ENCODE measurements at regions not wholly inside any gene's neighbourhood (a gene's known extent, or its start where the extent isn't known, plus 50 kb on each side); places are given as distances from the start of the nearest gene placed in this dataset.
A peak's percentile ranks its signal among the peaks of the same experiment; 100 is the strongest.

DNA sequence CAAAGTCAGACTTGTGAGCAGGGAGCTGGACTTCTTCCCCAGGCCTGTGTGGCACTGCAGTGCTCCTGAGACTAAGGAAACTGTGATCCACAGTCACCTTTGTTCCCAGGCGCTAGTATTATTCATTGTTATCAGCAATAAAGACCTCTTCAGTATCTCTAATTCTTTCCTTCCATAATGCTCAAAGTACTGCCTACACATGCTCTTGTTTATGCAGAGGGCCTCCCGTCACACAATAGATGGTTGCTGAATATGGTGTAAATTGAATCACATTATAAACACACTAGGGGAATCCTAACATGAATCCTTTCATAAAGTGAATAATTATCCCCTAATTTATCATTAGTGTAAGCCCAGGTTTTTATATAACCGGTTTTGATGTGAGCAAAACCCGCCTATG is 493.3 kb downstream of the BUD13 start:
- H3K9me3 ChIP-seq = no peaks in the 10 kb centered on the region
- peaks cover 0 to 15% (median 0%) of the 10 kb centered on the region in 4 donors for H3K4me1 ChIP-seq
- H3K4me3 ChIP-seq = no peak overlapping the region
- no peaks in the 10 kb centered on the region for H3K36me3 ChIP-seq
- DNase-seq = no peak
- H3K27me3 ChIP-seq = no peaks in the 10 kb centered on the region
- TF ChIP-seq POLR2A (IDR thresholded peaks at IDR 0.05) = no peak
- TF ChIP-seq, protein P1, sequence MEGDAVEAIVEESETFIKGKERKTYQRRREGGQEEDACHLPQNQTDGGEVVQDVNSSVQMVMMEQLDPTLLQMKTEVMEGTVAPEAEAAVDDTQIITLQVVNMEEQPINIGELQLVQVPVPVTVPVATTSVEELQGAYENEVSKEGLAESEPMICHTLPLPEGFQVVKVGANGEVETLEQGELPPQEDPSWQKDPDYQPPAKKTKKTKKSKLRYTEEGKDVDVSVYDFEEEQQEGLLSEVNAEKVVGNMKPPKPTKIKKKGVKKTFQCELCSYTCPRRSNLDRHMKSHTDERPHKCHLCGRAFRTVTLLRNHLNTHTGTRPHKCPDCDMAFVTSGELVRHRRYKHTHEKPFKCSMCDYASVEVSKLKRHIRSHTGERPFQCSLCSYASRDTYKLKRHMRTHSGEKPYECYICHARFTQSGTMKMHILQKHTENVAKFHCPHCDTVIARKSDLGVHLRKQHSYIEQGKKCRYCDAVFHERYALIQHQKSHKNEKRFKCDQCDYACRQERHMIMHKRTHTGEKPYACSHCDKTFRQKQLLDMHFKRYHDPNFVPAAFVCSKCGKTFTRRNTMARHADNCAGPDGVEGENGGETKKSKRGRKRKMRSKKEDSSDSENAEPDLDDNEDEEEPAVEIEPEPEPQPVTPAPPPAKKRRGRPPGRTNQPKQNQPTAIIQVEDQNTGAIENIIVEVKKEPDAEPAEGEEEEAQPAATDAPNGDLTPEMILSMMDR (IDR thresholded peaks at IDR 0.05) = peak in 1 of 6 experiments; percentile 12
- H3K27ac ChIP-seq = no peak overlapping the region

DNA sequence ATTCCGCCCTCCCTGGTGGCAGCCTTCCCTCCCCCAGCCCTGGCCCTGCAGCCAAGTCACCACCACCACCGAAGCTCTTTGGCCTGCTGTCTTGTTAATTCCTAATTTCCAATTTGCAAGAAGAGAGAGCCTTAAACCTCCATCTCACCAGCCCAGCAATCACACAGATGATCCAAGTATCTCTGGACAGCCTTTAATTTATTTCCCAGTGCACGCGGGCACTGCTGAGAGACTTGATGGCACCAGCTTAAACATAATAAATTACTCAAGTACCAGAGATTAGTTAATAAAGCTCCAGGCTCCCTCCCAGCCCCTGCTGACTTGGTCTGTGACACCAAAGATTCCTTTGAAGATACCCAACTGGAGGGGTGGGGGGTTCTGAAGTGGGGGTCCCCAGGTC is 494.7 kb downstream of the BUD13 start:
- no peaks in the 10 kb centered on the region for H3K36me3 ChIP-seq

DNA sequence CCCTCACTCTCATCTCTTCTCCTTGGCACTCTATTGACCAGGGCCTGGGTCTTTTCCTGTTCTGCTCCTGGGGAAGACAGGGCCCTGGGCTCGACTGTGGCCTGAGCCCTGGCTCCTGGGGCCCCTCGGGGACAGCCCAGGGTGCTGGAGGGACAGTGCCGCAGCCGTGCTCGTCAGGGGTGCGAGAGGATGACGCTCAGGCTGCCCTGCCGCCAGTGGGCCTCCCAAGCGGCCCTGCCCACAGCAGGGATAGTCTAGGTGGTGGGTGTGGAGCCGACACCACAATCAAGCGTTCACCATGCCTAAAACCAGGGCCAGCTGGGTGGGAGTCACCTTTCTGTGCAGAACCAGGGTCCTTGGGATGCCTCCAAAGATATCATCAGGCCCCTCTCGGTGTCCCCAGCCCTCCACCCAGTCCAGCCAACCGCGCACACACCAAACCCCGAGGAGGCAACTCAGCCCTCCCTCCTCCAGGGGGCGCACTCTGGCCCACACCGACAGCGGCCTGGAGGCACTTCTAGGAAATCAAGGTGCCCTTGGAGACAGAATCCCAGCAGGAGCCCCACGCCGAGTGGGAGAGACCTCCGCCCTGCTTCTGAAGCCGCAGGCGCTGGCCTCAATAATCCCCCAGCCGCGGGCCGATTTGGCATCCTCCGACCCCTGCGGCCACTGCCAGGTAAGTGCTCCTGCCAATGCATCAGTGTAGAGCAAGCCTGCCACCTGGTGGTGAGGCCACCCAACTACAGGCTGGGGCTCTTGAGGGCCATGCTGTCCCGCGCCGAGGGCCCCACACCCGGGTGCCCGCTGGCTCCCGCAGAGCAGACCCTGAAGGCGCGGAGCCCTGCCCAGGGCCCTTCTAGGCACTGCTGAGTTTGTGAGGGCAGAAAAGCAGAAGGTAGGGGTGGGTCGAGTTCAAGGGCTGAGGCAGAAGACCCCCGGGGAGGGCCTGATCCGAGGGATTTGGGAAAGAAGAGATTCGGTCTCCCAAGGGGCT is 496.4 kb downstream of the BUD13 start:
- Histone ChIP-seq H3K9me3 (no peaks in the 10 kb centered on the region), H3K27me3 (no peaks in the 10 kb centered on the region), H3K4me3 (peak overlapping the region in 2 of 4 donors; percentile 18 to 48), H3K36me3 (no peaks in the 10 kb centered on the region), H3K4me1 (peaks cover 0 to 15% (median 0%) of the 10 kb centered on the region in 4 donors), H3K27ac (no peak overlapping the region)
- TF ChIP-seq, protein P1 (IDR thresholded peaks at IDR 0.05) = peak; percentile 68 to 95 (median 80)
- TF ChIP-seq POLR2A (IDR thresholded peaks at IDR 0.05) = no peak
- peak; percentile 50 to 89 (median 78) for DNase-seq

More for the DNA sequence above, 494.7 kb downstream of the BUD13 start:
- Histone ChIP-seq H3K27me3 (no peaks in the 10 kb centered on the region), H3K4me3 (no peak overlapping the region), H3K27ac (no peak overlapping the region), H3K9me3 (no peaks in the 10 kb centered on the region), H3K4me1 (peaks cover 0 to 15% (median 0%) of the 10 kb centered on the region in 4 donors)
- no peak for TF ChIP-seq POLR2A (IDR thresholded peaks at IDR 0.05)
- TF ChIP-seq, protein P1 (IDR thresholded peaks at IDR 0.05) = no peak
- DNase-seq = no peak

DNA sequence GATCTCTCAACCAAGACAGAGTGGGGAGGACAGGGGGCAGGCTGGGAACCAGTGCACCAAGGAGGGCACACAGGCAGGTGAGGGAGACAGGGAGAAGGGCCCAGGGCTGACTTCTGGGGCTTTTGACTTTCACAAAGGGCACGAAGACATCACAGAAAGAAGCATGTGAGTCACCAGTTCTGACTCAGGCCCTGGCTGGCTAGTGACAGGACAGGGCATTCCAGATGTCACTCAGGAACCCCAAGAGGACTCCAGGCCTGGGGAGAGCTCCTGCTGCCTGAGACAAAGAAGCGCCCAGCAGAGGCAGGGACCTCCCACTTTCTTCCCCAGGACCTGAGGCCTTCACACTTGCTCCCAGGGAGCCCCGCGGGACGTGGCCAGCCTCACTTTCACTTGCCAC is 497.2 kb downstream of the BUD13 start:
- peaks cover 0 to 15% (median 0%) of the 10 kb centered on the region in 4 donors for H3K4me1 ChIP-seq
- no peaks in the 10 kb centered on the region for H3K27me3 ChIP-seq
- no peak for DNase-seq
- no peak overlapping the region for H3K27ac ChIP-seq
- no peak overlapping the region for H3K4me3 ChIP-seq
- H3K9me3 ChIP-seq = no peaks in the 10 kb centered on the region
- TF ChIP-seq, protein P1 (IDR thresholded peaks at IDR 0.05) = no peak
- no peak for TF ChIP-seq POLR2A (IDR thresholded peaks at IDR 0.05)
- no peaks in the 10 kb centered on the region for H3K36me3 ChIP-seq

DNA sequence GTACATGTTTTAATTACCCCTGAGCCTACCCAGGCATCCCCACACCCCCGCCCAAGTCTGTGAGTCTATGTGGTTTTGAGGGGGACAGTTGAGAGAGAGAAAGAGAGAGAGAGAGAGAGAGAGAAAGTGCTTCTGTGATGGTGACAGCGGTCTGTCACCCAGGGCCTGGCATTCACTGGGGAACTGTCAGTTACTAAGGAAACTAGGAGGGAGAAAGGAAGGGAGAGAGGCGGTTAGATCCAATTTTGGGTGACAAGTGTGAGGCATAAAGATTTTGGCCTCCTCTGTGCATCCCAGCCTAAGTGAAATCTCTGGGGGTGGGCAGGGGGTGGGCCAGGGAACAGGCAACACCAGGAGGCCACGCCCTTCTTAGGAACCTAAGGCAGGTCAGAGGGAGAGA is 498.3 kb downstream of the BUD13 start:
- TF ChIP-seq, protein P1 (IDR thresholded peaks at IDR 0.05) = no peak
- TF ChIP-seq POLR2A (IDR thresholded peaks at IDR 0.05) = no peak
- H3K36me3 ChIP-seq = no peaks in the 10 kb centered on the region

More for the DNA sequence above, 498.3 kb downstream of the BUD13 start:
- Histone ChIP-seq H3K27me3 (no peaks in the 10 kb centered on the region), H3K27ac (no peak overlapping the region), H3K4me3 (no peak overlapping the region), H3K9me3 (no peaks in the 10 kb centered on the region), H3K4me1 (peaks cover 0 to 15% (median 0%) of the 10 kb centered on the region in 4 donors)
- no peak for DNase-seq
